Activated naive CD4-positive, alpha-beta T cell treated with Interleukin-2 at 50 U/mL for 16 hours (primary cell): ENCODE measurements at regions not wholly inside any gene's neighbourhood (a gene's known extent, or its start where the extent isn't known, plus 50 kb on each side); places are given as distances from the start of the nearest gene placed in this dataset.

ENCODE experiments used
- DNase-seq: peaks from one replicate; pipeline ENCODE4 v3.0.0-alpha.2; 2020

GRCh38 chr2:23326330-23326729 lies 58.6 kb upstream of the KLHL29 start:
- no peak for DNase-seq

- DNase-seq = no peak
Measured at GRCh38 chr2:23327416-23327815, 57.6 kb upstream of the KLHL29 start.

GRCh38 chr2:23327887-23328286 lies 57.1 kb upstream of the KLHL29 start:
- DNase-seq = no peak

GRCh38 chr2:23330214-23330613 lies 54.8 kb upstream of the KLHL29 start:
- no peak for DNase-seq
